ENCODE measurements at regions not wholly inside any gene's neighbourhood (a gene's known extent, or its start where the extent isn't known, plus 50 kb on each side); places are given as distances from the start of the nearest gene placed in this dataset.

- no peak for ATAC-seq (ENCODE audit: low FRiP score)
- no peak for DNase-seq (ENCODE audit: low spot score)
- TF ChIP-seq CTCF (IDR thresholded peaks at IDR 0.05) = no peak
Measured at GRCh38 chr22:48898524-48899250, 929.0 kb downstream of the BRD1 start.

GRCh38 chr22:48897645-48898370, 929.9 kb downstream of the BRD1 start:
- ATAC-seq (ENCODE audit: low FRiP score) (no peak), DNase-seq (ENCODE audit: low spot score) (no peak)
- TF ChIP-seq CTCF (IDR thresholded peaks at IDR 0.05) = no peak

GRCh38 chr22:48896766-48897644, 930.7 kb downstream of the BRD1 start:
- TF ChIP-seq CTCF (IDR thresholded peaks at IDR 0.05) = no peak
- no peak for ATAC-seq (ENCODE audit: low FRiP score)
- DNase-seq (ENCODE audit: low spot score) = no peak

GRCh38 chr22:48895831-48896765, 931.6 kb downstream of the BRD1 start:
- TF ChIP-seq CTCF (IDR thresholded peaks at IDR 0.05) = no peak
- DNase-seq (ENCODE audit: low spot score) (no peak), ATAC-seq (ENCODE audit: low FRiP score) (no peak)

- TF ChIP-seq CTCF (IDR thresholded peaks at IDR 0.05) = no peak
- no peak for ATAC-seq (ENCODE audit: low FRiP score)
- DNase-seq (ENCODE audit: low spot score) = no peak
Measured at GRCh38 chr22:48895336-48895735, 932.3 kb downstream of the BRD1 start.

- ATAC-seq (ENCODE audit: low FRiP score) = no peak
- no peak for TF ChIP-seq CTCF (IDR thresholded peaks at IDR 0.05)
- DNase-seq (ENCODE audit: low spot score) = no peak
Measured at GRCh38 chr22:48894804-48895250, 932.8 kb downstream of the BRD1 start.

Data from omental fat pad (tissue), 3 donors.